ENCODE measurements at regions not wholly inside any gene's neighbourhood (a gene's known extent, or its start where the extent isn't known, plus 50 kb on each side); places are given as distances from the start of the nearest gene placed in this dataset.

DNA sequence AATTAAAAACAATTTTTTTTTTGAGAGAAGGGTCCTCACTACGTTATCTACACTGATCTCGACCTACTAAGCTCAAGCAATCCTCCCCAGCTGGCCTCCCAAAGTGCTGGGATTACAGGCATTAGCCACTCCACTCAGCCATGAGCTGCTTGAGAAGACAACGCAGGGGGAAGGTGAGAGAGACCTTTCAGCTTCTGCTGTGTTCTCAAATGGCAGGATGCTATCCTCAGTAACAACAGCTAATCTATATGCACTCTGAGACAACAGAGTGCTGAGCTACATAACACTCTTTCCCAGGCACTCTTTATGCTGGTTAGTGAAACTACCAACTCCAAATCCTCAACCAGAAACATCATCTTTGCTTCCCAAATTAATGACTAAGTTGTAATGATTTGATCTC is 526.1 kb downstream of the CCER1 start:
- no peak for DNase-seq (ENCODE audit: extremely low read depth, low read depth, low spot score)

DNA sequence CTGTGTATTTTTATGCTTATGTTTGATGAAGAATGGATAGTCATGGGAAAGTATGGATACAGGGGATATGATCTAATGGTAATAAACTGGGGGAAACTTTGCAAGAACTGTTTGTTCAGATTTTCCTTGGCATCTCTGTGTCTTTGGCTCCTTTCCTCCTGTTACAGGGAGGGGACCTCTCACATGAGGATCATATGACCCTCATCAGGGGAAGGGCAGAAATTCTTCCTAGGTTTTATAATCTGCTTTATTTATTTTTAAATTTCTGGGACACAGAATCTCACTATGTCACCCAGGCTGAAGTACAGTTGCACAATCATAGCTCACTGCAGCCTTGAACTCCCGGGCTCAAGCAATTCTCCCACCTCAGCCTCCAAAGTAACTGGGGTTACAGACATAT is 526.5 kb downstream of the CCER1 start:
- DNase-seq (ENCODE audit: extremely low read depth, low read depth, low spot score), result no peak

DNA sequence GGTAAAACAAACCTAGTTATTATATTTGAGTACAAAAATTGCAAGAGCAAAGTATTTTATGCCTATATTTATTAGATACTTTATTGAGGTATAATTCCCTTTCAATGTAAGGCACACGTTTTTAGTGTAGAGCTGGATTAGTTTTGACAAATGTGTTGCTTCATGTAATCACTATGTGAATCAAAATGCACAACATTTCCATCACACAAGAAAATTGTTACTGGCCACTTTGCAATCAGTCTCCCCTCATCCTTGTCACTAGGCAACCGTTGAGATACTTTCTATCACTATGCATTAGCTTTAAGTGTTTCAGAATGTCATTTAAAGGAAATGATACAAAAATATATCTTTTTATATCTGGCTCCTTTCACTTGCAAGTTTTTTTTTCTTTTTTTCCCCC is 531.0 kb downstream of the CCER1 start:
- no peak for DNase-seq (ENCODE audit: extremely low read depth, low read depth, low spot score)

DNA sequence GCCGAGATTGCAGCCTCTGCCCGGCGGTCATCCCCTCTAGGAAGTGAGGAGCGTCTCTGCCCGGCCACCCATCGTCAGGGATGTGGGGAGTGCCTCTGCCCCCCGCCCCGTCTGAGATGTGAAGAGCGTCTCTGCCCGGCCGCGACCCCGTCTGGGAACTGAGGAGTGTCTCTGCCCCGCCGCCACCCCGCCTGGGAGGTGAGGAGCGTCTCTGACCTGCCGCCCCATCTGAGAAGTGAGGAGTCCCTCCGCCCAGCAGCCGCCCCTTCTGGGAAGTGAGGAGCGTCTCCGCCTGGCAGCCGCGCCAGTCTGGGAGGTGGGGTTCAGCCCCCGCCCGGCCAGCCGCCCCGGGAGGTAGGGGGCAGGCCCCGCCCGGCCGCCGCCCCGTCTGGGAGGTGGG is 544.0 kb downstream of the CCER1 start:
- DNase-seq (ENCODE audit: extremely low read depth, low read depth, low spot score), result no peak

DNA sequence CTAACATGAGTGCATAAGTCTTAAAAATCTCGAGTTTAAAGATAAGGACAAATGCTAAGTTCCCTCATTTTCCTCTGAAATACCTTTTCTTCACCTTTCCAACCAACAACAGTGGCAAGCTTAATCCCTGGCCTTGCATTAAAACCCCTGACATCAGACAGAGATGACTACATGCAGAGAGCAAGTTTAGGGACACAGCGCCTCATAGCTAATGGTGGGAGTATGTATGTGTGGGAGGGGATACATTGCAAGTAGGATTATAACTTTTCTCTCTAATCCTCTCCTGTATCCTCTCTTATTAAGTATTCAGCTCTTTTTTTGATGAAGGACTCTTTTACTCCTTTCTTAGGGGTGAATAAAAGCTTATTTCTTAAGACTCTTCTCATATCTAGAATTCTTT is 547.1 kb downstream of the CCER1 start:
- DNase-seq (ENCODE audit: extremely low read depth, low read depth, low spot score), result no peak

DNA sequence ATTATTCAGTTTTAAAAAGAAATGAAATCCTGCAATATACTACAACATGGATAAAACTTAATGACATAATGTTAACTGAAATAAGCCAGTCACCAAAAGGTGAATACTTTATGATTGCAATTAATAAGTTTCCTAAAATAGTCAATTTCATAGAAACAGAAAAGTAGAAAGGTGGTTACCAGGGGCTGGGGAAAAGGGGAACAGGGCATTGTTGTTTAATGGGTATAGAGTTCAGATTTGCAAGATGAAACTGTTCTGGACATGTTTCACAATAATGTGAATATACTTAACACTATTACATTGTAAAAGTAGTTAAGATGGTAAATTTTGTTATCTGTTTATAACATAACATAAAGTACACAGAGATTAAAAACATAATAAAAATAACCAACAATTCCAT is 550.9 kb downstream of the CCER1 start:
- no peak for DNase-seq (ENCODE audit: extremely low read depth, low read depth, low spot score)

DNA sequence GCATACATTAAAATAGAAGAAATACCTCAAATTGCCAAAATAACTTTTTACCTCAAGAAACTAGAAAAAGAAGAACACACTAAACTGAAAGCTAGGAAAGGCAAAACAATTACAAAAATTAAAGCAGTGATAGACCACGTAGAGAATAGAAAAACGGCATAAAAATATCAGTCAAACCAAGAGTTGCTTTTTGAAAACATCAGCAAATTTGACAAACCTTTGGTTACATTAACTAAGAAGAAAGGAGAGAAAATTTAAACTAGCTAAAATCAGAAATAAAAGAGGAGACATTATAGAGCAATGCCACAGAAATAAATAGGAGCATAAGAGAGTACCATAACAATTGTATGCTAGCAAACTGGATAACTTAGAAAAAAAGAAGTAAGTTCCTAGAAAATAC is 553.8 kb downstream of the CCER1 start:
- DNase-seq (ENCODE audit: extremely low read depth, low read depth, low spot score), result no peak

DNA sequence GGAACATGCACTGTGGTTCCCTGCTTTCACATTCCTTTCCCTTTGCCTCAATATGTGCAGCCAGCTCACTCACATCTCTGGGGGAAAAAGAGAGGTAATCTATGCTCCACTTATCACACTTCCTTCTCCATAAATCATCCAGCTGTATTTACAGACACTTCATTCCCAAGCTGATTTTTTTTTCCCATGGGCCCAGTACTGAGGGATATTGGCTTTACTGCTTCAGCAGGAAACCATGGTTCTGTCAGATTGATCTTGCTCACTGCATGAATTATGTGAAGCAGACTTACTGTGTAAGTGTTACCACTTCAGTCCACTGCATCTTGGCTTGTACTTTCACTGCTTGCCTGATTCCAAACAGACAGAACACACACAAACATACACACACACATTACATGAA is 555.6 kb downstream of the CCER1 start:
- no peak for DNase-seq (ENCODE audit: extremely low read depth, low read depth, low spot score)

DNA sequence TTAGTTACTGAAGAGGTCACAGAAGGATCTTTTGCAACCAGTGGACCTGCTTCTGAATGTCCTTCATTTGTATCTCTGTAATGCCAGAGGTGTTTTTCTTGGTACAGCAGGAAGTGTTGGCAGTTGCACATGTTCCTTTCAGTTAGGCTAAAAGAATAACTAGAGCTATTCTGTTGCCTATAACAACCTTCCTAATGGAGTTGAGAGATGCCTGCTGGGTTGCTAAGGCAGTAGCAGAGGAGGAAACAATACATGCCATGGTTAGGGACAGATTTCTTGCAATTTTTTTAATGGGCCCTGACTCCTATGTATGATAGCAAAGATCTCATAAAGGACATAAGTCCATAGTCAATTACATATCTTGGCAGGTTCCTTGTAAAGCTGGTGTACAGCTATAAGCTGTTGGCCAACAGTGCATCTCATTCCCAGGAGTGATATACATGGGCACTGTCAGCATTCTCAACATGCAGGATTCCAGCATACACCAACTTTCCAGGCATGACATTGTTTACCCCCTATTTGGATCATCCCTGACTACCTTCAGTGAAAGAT is 556.6 kb downstream of the CCER1 start:
- no peak for DNase-seq (ENCODE audit: extremely low read depth, low read depth, low spot score)

DNA sequence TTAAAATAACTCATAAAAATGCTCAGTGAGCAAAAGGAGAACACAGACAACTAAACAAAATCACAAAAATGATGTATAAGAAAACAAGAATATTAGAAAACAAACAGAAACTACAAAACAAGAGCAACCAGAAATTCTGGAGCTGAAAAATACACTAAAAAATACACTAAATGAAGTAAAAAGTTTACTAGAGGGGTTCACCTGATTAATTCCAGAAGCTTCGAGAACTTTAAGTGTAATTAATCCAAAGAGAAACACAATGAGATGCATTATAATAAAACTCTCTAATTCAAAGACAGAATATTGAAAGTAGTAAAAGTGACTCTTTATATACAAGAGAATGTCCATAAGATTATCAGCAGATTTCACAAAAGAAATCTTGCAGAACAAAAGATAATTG is 558.4 kb downstream of the CCER1 start:
- no peak for DNase-seq (ENCODE audit: extremely low read depth, low read depth, low spot score)

DNA sequence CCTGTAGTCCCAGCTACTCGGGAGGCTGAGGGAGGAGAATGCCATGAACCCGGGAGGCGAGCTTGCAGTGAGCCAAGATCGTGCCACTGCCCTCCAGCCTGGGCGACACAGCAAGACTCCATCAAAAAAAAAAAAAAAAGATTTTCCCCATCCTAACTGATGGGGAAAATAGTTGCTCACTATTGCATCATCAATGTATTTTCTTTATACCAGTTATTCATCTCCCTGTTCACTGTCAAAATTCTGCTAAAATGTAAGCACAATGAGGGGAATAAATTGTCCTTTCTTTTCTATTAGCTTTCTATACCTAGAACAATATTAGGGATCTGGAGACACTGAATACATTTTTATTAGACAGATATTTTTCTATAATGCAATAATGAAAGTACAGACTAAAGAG is 561.3 kb downstream of the CCER1 start:
- no peak for DNase-seq (ENCODE audit: extremely low read depth, low read depth, low spot score)

DNA sequence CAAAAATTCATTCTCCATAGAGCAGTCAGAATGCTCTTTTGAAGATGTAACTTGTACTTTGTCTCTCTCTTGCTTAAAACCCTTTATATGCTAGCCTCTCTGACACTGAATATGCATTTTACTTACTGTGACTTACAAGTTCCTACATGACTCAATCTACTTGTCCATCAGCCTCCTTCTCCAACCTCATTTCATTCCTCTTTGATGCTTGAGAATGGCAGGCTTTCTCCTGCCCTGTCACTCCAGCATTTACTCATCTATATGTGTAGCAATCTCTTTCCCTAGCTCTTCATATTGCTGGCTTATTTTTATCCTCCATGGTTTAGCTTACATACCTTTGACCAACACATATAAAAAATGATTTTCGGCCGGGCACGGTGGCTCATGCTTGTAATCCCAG is 561.9 kb downstream of the CCER1 start:
- no peak for DNase-seq (ENCODE audit: extremely low read depth, low read depth, low spot score)

DNA sequence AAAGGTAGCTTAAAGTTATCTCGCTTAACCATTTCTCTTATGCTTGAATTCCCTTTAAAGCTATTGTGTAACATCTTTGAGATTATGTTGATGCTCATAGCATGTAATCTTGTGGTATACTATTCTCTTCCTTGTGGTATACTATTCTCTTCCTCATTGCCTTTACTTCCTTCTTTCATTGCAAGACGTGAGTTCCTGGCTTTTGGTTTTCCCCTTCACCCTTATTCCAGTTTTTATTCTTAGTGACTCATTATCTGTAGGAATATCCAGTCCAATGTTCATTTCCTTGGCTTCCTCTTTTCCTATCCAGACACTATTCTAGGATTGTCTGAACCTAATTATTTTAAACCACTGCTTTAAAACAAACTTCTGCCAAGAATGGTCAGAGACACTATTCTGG is 564.0 kb downstream of the CCER1 start:
- DNase-seq (ENCODE audit: extremely low read depth, low read depth, low spot score), result no peak

DNA sequence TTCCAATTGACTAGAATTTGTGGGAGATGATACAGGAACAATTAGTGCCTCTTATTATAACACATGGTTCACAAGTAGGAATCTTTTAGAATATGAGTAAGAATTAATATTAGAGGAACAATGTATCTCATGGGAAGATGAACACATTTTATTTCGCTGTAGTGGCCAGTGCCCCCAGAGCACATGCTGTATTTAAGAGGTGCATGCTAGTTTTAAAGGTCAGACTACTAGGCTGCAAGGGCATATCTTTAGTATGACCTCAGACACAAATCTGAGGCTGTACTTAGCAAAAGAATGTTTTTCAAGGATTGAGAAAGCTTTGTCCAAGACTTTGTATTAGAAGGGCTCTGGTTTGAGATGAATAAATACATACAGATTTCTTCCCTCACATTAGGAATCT is 586.9 kb downstream of the CCER1 start:
- no peak for DNase-seq (ENCODE audit: extremely low read depth, low read depth, low spot score)

DNA sequence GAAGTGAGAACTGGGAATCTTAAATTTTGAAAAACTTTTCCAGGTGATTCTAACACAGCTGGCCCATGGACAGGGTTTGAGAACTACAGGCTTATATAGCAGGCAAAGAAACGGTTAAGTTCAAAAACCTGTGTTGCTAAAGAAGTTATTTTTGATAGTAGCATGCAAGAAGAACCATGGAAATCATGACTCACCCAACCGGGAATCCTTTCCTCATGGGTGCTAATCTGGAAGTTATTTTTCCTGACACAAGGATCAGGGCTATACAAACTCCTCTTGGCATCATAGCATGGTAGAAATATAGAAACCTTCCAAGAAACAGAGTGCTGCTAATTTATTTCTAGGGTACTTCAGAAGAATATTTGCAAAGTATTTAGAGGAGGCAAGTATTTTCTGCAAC is 588.7 kb downstream of the CCER1 start:
- DNase-seq (ENCODE audit: extremely low read depth, low read depth, low spot score), result no peak

DNA sequence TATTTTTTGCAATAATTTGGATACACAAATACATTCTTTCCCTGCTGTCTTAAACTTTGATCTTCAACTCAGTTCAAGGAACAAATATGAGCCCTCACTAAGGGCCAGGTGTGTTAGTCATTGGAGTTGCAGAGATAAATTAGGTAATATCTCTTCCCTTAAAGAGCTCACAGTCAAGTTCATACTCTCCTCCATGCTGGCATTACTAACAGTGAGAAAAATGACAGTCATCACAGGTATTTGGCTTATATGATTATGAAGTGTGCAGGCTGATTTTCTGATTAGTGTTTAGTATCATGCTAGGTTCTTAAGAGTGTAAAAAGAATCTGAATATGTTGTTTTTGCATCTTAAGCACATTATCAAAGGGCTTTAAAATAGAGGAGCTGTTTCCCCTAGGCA is 594.7 kb downstream of the CCER1 start:
- no peak for DNase-seq (ENCODE audit: extremely low read depth, low read depth, low spot score)

DNA sequence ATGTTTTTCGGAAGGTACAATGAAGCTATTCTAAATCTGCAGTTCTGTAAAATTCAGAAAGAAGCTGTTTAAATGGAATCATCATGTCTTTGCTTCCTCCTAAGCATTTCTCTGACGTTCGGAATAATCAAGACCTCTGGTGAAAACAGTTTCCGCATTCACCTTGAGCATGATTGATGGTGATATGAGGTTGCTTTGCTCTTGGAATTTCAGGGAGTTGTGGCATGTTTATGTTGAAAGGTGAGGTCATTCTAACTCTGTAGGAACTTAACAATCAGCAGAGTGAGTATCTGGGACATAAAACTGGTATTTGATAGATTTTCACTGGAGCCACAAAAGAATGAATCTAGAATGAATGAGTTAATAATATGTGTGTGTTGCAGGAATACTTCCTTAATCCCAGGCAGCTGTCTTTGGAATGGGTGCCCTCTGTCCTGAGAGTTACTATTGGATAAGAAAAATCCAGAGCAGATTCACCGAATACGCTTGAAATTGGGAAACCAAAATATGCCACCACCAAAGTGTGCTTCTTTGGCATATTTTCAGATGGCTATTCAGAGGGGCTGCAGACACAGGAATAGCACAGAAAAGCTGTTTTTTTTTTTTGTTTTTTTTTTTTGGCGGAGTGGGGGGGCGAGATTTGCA is 599.1 kb downstream of the CCER1 start:
- DNase-seq (ENCODE audit: extremely low read depth, low read depth, low spot score), result no peak

DNA sequence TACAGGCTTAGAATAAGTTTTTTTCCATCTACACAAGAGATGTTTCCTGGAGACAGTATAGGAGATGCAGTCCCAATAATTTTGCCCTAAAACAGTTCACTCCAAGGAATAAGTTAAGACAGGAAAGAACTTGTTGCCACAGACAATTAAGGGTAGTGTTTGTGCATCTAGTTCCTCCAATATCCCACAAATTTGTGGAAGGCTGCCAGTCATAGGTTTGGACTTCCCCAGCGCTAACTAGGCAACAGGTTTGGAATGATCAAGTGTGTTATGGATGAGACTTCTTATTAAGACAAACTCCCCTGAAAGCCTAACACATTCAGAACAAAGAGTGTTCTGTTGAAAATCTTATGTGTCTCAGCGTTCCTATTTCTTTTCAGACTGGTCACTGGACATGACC is 611.0 kb downstream of the CCER1 start:
- no peak for DNase-seq (ENCODE audit: extremely low read depth, low read depth, low spot score)

DNA sequence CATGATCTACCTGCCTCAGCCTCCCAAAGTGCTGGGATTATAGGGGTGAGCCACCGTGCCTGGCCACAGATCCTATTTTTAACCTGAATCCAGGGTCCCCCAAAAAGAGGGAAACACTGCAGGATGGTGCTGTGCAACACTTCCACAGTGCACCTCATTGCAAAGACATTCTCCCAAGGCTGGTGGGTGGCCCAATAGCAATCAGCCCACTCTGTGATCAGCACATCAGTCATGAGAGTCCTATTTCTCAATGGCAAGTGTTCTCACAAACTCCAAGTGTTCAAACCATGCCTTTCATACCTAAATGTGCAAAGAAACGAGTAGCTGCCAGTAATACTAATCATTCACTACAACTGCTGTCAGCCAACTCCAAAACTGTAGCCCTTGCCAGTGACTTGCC is 612.9 kb downstream of the CCER1 start:
- DNase-seq (ENCODE audit: extremely low read depth, low read depth, low spot score), result no peak

DNA sequence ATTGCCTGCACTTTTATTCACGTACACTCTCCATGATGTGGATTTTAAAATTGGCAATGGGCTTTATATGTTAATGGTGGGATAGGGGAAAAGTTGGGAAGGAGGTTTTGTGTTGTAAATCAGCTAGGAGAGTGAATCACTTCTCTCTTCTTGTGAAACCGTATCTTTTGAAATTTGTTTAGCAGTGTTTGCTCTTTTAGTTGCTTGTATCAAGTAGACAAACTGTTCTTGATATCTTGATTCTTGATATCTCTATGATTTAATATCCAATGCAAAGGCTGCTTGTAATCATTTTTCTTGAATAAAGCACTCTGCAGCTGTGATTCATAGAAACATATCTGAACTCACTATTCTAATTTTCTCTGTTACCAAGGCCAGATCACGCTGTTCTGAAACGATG is 615.1 kb downstream of the CCER1 start:
- no peak for DNase-seq (ENCODE audit: extremely low read depth, low read depth, low spot score)

DNA sequence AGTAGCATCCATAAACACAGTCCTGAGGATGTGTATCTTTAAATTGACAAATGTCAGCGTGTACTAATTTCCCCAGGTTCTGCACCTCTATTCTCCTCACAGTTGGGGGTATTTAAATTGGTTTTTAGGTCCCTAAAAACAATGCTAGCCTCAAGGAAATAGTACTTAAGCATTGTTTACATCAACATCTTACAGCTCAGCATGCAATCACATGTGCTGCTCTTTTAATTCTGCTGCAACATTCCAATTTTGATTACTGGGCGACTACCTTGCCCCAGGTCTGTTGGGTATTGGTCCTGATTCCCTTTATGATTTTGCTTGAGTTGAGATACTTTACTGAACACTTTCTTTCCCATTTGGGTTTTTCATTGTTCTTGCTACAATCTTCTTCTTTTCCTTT is 616.6 kb downstream of the CCER1 start:
- DNase-seq (ENCODE audit: extremely low read depth, low read depth, low spot score), result no peak

DNA sequence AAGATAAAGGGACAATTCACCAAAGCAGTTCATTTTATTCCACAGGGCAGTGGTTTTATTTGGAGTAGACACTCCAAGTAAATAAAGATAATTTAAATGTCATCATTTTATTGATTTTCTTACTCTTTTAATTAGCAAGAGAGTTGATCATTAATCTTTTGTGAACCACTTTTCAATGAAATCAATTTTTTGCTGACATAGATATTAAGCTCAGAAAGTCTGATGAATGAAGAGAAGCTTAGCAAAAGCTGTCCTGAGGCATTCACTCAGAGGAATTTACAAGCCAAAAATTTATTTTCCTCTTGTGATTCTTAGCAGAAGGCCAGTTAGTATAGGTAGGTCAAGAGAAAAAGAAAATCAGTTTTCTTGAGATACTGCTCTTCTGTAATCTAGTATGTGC is 618.0 kb downstream of the CCER1 start:
- DNase-seq (ENCODE audit: extremely low read depth, low read depth, low spot score), result no peak

DNA sequence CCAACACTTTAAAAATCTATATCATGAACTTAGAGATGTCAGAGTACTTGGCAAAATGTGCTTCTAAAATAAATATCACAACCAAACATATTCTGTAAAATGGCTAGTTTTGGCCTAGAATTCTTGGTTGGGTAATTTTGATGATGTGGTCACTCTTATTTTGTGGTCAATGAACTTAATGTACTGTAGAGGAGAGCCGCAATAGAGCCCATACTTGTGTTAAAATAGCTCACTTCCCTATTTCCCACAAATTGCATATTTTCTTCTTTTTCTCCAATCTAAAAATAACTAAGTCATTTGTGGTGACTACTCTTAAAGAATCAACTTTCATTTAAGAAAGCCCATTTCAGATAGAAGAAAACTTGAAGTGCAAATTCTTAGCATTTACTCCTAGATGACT is 619.4 kb downstream of the CCER1 start:
- no peak for DNase-seq (ENCODE audit: extremely low read depth, low read depth, low spot score)

Measured in glomerular endothelial cell (primary cell).